SU-DHL-6 (cell line): ENCODE measurements at regions not wholly inside any gene's neighbourhood (a gene's known extent, or its start where the extent isn't known, plus 50 kb on each side); places are given as distances from the start of the nearest gene placed in this dataset.
"Not testable (repeated sequence)": the region's sequence is repeated elsewhere in the genome, so short reads cannot be mapped to it uniquely, and the experiment has no call there.

Experiments used
- H2AFZ ChIP-seq: fragments of 200-600 bp; sonication (generic); 2 replicates; pipeline ENCODE4 v1.6.1; 2014; ENCODE audit warnings: low read depth, mild to moderate bottlenecking, moderate library complexity, mixed read lengths, antibody characterized with exemption, low read length; ENCODE audit not compliant: severe bottlenecking
- H3F3A ChIP-seq: fragments of 200-600 bp; shearing (Covaris generic); 2 replicates; pipeline ENCODE4 v1.6.0; 2016; ENCODE audit warnings: antibody characterized with exemption, mild to moderate bottlenecking; ENCODE audit not compliant: insufficient read depth
- H3K27ac ChIP-seq: fragments of 200-600 bp; sonication (generic); 2 replicates; pipeline ENCODE4 v1.5.1; 2016; ENCODE audit warnings: low read depth, mild to moderate bottlenecking, low read length, moderate library complexity, mixed read lengths
- H3K27me3 ChIP-seq: fragments of 200-600 bp; sonication (generic), shearing (Covaris generic); 2 replicates; pipeline ENCODE4 v1.6.0; 2014; ENCODE audit warnings: mild to moderate bottlenecking, low read length
- H3K36me3 ChIP-seq: fragments of 200-600 bp; sonication (generic); 2 replicates; pipeline ENCODE4 v1.6.1; 2014; ENCODE audit warnings: mild to moderate bottlenecking, low read length, mixed read lengths
- H3K4me2 ChIP-seq: fragments of 300-600, 200-600 bp; shearing (Covaris generic), sonication (generic); 2 replicates; pipeline ENCODE4 v1.6.0; 2014; ENCODE audit warnings: low read length, low read depth, mild to moderate bottlenecking; ENCODE audit not compliant: poor library complexity, severe bottlenecking
- H3K4me3 ChIP-seq: fragments of 200-600 bp; sonication (generic); 2 replicates; pipeline ENCODE4 v1.5.1; 2014; ENCODE audit warnings: antibody characterized with exemption, low read length, mild to moderate bottlenecking, mixed read lengths; ENCODE audit not compliant: insufficient read depth, poor library complexity, severe bottlenecking
- H3K79me2 ChIP-seq: fragments of 200-600 bp; sonication (generic); 2 replicates; pipeline ENCODE4 v1.6.1; 2014; ENCODE audit warnings: mild to moderate bottlenecking, low read length, moderate library complexity; ENCODE audit not compliant: insufficient read depth
- H3K9ac ChIP-seq: fragments of 200-600 bp; sonication (generic); 2 replicates; pipeline ENCODE4 v1.7.0; 2014; ENCODE audit warnings: mild to moderate bottlenecking, low read length
- H3K9me2 ChIP-seq: fragments of 200-600 bp; sonication (generic); replicated peaks from 2 replicates; pipeline ENCODE4 v1.6.1; 2014; ENCODE audit warnings: low read length; ENCODE audit not compliant: insufficient read depth
- H3K9me3 ChIP-seq: fragments of 200-600 bp; sonication (generic); 2 replicates; pipeline ENCODE4 v1.6.1; 2014; ENCODE audit warnings: low read length, mixed read lengths; ENCODE audit not compliant: insufficient read depth
- H4K20me1 ChIP-seq: fragments of 200-600 bp; sonication (generic); 2 replicates; pipeline ENCODE4 v1.6.1; 2014; ENCODE audit warnings: low read depth, mild to moderate bottlenecking, antibody characterized with exemption, low read length, moderate library complexity, mixed read lengths
- CTCF ChIP-seq: fragments of 200-600 bp; sonication (generic); IDR thresholded peaks from one replicate; pipeline ENCODE4 v1.5.1; 2017; ENCODE audit warnings: antibody characterized with exemption, mild to moderate bottlenecking, low read length, moderate library complexity; ENCODE audit not compliant: insufficient read depth, poor library complexity, severe bottlenecking
- EZH2phosphoT487 ChIP-seq: fragments of 200-600 bp; sonication (generic), shearing (Covaris generic); conservative IDR thresholded peaks from 2 replicates; pipeline ENCODE4 v1.6.1; 2018; ENCODE audit warnings: mild to moderate bottlenecking, antibody characterized with exemption, low read length, moderate library complexity, mixed read lengths

- not testable (repeated sequence) for H3K79me2 ChIP-seq, H2AFZ ChIP-seq, H3F3A ChIP-seq
These were observed 74.5 kb upstream of the LSAMP start for GRCh38 chr3:116519823-116520222.

GRCh38 chr3:116524453-116525210, 79.3 kb upstream of the LSAMP start:
- H2AFZ ChIP-seq, result no peak overlapping the region
- H3K27me3 ChIP-seq, result no peaks in the 10 kb centered on the region
- H3K4me2 ChIP-seq, result no peak overlapping the region
- no peaks in the 10 kb centered on the region for H3K9me2 ChIP-seq
- no peaks in the 10 kb centered on the region for H3K79me2 ChIP-seq
- H3K36me3 ChIP-seq, result no peaks in the 10 kb centered on the region
- no peaks in the 10 kb centered on the region for H3F3A ChIP-seq
- H3K9ac ChIP-seq, result no peak overlapping the region
- no peak overlapping the region for H3K27ac ChIP-seq
- no peaks in the 10 kb centered on the region for H4K20me1 ChIP-seq
- TF ChIP-seq EZH2phosphoT487, result no peak
- TF ChIP-seq CTCF, result no peak
- H3K9me3 ChIP-seq, result no peaks in the 10 kb centered on the region
- no peak overlapping the region for H3K4me3 ChIP-seq

More at GRCh38 chr3:116519823-116520222, 74.5 kb upstream of the LSAMP start:
- not testable (repeated sequence) for H3K9me3 ChIP-seq, H3K4me2 ChIP-seq, H3K27ac ChIP-seq, H3K9me2 ChIP-seq, H3K27me3 ChIP-seq, H3K9ac ChIP-seq, H3K36me3 ChIP-seq, H3K4me3 ChIP-seq, H4K20me1 ChIP-seq

- no peak overlapping the region for H3K4me3 ChIP-seq
- no peak overlapping the region for H2AFZ ChIP-seq
- no peak overlapping the region for H3K4me2 ChIP-seq
- H3K36me3 ChIP-seq, result no peaks in the 10 kb centered on the region
- H3K27ac ChIP-seq, result no peak overlapping the region
- TF ChIP-seq CTCF, result no peak
- no peak for TF ChIP-seq EZH2phosphoT487
- no peaks in the 10 kb centered on the region for H3K9me2 ChIP-seq
- H3K9ac ChIP-seq, result no peak overlapping the region
- no peaks in the 10 kb centered on the region for H3K27me3 ChIP-seq
- H3F3A ChIP-seq, result no peaks in the 10 kb centered on the region
- H3K79me2 ChIP-seq, result no peaks in the 10 kb centered on the region
- H4K20me1 ChIP-seq, result no peaks in the 10 kb centered on the region
- no peaks in the 10 kb centered on the region for H3K9me3 ChIP-seq
These were observed 107.0 kb upstream of the LSAMP start for GRCh38 chr3:116552246-116552645.

- no peaks in the 10 kb centered on the region for H3K9me2 ChIP-seq
- H3K79me2 ChIP-seq, result no peaks in the 10 kb centered on the region
- H3K9me3 ChIP-seq, result no peaks in the 10 kb centered on the region
- TF ChIP-seq EZH2phosphoT487 (no peak), CTCF (no peak)
- no peak overlapping the region for H3K4me2 ChIP-seq
- H4K20me1 ChIP-seq, result no peaks in the 10 kb centered on the region
- no peak overlapping the region for H3K4me3 ChIP-seq
- H3K9ac ChIP-seq, result no peak overlapping the region
- no peak overlapping the region for H3K27ac ChIP-seq
- no peak overlapping the region for H2AFZ ChIP-seq
- H3K36me3 ChIP-seq, result no peaks in the 10 kb centered on the region
- H3F3A ChIP-seq, result no peaks in the 10 kb centered on the region
- H3K27me3 ChIP-seq, result no peaks in the 10 kb centered on the region
These were observed 108.1 kb upstream of the LSAMP start for GRCh38 chr3:116553355-116553754.
